Activated CD4-positive, alpha-beta T cell treated with anti-CD3 and anti-CD28 coated beads, Interleukin-2, amount 50 U/mL, for 1 hour (primary cell): ENCODE measurements at regions not wholly inside any gene's neighbourhood (a gene's known extent, or its start where the extent isn't known, plus 50 kb on each side); places are given as distances from the start of the nearest gene placed in this dataset.

Experiments used
- DNase-seq: peaks from one replicate; pipeline ENCODE4 v3.0.0-alpha.2; 2020

DNA sequence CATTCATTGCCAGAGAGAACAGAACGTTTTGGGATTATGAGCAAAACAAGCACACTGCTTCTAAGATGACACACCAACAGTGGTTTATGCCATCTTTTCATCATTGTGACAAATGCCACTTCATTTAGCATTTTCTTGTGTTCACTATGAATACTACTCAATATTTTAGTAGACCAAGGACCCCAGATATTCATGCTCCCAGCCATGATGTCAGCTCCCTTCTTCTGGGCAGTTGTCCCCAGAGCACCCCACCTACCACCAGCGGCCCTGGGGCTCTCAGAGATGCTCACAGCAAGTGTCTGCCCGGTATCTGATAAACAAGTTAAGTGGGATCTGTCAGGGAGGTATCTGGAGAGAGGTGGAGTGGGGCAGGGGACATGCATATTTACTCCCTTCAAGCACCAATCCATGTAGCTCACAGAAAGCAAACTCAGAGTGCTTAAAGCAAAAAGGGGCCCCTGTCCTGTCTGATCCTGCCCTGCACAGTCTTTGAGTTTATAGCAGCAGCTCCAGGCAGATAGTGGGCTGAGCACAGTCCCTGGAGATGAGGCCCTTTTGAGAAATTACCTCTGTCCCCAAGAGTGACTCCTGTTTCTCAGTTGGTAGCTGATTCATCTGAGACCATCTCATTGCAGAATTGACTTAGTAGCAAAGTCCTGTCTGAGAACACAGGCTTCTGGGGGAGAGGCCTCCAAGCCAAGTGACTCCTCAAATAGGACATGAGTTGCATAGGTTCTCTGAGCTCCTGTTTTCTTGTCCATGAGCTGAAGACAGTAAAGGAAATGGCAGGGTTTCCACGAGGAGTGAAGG, 281.8 kb upstream of the KLF6 start:
- DNase-seq, result no peak

DNA sequence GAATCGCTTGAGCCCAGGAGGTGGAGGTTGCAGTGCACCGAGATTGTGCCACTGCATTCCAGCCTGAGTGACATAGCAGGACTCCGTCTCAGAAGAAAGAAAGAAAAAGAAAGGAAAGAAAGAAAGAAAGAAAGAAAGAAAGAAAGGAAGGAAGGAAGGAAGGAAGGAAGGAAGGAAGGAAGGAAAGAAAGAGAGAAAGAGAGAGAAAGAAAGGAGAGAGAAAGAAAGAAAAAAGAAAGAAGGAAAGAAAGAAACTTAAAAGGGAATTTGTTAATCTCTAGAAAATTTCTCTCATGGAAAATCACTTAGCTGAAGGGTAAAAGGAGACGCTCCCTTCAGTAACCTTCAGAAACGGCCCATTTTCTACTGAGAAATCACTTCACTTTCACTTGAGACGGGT, 279.5 kb upstream of the KLF6 start:
- DNase-seq, result no peak

DNA sequence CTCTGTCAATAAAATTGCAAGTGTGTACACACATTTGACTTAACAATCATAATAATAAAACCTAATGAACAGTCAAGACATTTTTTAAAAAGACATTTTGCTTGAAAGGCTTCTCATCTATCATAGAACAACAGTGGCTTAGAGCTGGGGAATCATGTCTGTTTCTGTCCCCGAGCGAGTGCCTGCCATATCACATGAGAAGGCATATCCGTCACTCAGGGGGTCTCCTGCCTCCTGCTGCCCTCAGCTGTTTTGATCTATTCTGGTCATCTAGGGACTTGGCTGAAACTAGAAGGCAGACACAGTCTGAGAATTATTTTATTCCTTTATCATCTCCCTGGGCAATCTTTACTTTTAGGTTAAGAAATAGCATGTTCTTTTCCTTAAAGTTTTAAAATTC, 278.7 kb upstream of the KLF6 start:
- no peak for DNase-seq

DNA sequence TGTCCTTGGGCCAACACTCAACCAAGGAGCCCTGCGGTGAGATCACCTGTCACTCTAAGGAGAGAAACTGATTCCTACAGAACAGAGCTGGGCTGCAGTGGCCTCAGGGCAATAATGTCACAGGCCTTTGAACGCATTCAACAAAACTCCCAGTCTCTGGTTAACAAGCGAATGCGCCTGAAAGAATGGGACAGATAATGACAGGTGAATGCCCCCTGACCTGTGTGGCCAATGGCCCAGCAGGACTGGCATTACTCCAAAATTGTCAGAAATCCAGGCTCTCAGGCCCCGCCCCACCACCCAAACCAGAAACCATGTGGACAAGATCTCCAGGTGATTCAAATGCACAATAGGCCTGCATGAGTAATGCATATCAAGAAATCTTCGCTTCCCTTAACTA, 277.7 kb upstream of the KLF6 start:
- DNase-seq, result no peak

DNA sequence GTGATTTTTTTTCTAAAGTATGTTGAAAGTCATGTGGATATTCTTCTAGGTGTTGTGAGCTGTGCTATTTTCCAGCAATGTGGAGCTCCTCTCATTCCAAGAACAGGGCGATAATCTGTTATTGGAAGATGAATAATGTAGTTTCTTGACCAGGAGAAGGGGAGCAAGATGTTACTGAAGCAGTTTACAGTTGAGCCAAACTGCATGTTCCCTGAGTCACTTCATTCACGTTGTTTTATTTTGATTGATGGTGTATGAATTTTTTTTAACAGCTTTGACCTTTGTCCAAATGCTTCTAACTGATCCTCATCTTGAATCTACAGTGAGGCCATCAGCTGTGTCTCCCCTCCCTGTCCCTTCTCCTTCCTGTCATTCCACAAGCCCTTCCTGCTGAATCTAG, 277.1 kb upstream of the KLF6 start:
- no peak for DNase-seq

DNA sequence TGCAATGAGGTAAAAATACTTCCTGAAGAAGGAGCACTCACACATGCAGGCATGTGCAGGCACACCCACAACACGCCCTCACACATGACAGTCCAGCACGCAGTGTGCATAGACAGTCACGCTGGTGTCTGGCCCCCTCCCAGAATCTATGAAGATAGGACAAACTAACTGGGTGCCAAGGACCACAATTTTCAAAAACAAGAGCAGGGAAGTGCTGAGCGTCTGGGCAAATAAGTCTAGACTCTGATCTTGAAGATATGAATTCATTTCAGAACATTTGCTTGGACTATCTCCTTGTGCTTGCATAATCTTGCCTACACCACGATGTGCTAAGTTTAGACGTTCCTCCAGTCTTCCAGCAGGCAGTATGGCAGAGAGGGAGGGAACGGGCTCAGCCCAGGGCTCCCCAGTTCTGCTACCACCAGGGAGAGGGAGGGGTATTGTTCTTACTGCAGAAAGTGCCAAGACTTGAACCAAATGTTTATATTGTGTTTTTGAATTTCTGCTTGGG, 276.5 kb upstream of the KLF6 start:
- no peak for DNase-seq

DNA sequence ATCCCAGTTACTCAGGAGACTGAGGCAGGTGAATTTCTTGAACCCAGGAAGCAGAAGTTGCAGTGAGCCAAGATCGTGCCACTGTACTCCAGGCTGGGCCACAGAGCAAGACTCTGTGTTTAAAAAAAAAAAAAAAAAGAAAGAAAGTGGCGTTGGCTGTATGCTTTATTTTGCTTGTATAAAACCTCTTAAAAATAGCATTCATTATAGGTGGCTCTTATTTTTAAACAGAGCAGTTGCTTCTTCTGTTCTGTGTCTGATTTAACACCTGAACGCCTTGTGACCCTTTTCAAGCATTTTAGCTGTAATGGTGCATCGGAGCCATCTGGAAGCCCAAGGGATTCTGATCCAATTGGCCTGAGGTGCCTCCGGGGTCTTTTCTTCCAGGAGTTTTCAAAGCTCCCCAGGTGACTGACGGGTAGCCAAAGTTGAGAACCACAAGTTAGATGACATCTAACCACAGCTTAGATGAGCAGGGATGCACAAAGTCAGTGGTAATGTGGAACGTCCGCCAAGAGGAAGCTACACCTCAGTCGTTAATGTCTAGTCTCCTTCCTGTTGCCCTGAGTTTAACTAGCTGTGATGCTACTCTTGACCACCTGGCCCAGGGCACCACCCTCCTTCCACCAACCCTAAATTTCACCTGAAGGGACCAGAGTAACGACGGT, 274.6 kb upstream of the KLF6 start:
- no peak for DNase-seq

DNA sequence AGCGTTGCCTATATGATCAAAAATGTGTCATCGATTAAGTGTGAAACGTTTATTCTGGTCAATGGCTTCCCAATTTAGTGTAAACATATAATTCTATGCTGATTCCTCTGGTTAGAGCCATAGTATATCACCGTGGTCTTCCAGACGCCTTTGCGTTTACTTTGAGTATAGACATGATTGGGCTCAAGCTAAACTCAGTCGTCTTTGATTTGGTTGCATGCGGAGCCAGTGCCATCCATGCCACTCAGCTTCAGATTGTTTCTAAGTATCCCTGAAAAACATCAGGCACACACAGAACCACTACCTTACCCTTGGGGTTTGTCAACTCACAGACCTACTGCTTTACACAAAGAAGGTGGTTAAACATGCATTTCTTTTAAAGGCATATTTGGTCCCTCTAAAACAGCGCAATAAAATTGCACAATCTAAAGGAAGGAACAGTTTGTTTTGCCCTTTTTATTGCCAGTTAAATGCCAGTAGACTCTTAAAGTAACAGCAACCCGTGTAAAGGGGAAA, 273.6 kb upstream of the KLF6 start:
- no peak for DNase-seq

DNA sequence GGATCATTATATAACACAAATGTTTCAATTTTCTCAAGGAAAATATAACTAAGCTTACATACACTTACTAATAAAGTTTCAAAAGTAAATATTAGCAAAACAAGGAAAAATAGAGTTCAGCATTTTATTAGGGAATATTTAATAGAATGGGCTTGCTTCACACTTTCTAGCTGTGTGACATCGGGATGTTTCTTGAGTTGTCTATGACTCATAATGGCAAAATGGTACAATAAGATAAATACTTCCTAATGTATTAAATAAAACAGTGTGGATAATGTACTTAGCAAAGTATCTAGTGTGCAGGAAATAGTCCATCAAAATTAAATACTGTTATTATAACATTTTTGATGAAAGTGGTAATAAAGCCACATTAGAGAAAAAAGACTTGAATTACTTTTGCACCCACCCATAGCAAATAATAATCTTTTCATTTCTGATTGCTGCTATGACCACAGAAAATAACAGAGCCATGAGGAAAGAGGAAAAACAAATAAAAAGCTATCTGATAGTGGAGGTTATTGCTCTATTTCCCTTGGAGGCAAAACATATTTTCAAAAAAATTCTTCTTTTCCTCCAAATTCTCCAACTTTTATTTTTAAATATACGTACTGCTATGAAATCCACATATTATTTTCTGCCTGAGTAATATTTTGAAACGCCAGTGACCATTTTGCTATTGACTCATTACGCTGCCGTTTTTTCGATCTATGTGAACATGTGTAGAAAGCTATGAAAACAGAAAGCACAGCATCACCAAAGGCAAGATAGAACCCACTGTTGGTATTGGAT, 272.9 kb upstream of the KLF6 start:
- DNase-seq, result no peak

DNA sequence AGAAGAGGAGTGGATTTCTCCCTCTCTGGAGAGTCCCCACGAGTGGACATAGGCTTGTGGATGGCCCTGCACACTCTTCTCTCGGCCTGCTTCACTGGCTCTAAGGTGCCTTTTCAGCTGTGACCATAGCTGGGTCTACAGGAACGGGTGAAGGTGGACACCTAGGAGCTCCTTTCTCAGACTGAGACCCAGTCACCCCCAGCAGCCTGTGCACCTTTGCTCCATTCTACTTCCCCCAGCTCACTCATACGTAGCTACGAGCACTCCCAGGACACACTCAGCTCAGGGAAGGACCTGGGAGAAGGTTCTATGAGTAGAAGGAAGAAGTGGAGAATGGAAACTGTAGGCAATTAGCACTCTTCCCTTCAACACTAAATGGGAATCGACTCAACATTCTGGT, 272.0 kb upstream of the KLF6 start:
- no peak for DNase-seq

DNA sequence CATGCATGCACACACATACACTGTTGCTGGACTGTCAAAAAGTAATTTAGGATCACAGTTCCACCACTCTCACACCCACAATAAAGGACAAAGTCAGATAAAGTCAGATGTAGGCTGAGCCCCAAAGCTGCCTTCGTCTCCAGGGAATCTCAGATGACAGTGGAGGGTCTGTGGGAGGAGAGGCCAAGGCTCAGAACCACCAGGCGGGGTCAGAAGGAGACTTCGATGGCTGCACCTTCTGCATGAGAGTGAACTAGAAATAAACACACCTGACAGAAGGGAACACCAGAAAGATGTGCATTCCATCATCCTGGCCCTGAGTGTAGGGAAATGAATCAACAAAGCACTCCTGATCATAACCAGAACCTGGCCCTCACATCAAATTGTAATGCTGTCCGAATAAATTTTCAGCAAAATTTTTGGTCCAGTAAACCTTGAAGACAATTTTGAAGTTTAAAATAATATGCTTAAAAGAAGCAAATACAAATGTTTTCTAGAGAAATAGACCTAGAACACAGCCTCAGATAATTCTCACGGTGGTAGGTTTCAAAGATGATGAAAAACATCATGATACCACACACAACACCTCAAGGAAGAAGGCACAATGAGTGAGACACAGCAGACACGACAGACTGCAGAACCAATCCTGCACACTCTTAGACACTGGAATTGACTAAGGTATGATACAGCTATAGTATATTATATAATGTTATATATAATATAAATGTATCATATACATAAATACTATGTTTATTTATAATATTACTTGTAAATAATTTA, 269.8 kb upstream of the KLF6 start:
- no peak for DNase-seq

DNA sequence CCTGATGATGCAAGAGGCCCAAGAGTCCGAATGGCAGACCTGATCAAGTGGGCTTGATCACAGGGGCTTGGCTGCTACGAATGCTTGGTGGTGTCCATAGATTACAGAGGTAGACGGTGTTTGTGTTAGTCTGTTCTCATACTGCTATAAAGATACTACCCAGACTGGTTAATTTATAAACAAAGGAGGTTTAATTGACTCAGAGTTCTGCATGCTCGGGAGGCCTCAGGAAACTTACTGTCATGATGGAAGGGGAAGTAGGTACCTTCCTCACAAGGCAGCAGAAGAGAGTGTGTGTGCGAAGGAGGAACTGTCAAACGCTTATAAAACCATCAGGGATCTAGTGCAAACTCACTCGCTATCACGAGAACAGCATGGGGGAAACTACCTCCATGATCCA, 268.9 kb upstream of the KLF6 start:
- no peak for DNase-seq

DNA sequence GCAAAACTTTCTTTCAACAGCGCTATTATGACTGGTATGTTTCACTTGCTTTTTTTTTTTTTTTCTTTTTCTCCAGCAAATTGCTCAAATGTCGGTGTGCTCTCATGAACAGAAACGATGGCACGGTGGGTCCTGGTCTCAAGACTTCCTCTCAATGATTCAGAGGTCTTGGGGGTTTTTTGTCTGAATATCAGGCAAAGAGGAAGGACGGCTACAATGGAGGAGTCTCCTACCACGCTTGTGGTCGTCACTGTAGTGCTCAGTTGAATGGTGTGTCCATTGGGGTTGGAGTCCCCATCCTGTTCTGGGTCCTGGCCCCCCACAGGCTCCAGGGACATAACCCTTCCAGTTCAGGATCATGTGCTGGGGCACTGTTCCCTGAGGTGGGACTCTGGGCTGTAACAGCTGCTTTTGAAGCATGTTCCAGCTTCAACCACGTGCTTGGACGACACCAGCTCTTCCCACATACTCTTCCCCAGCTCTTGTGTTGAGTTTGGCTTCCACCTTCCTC, 266.7 kb upstream of the KLF6 start:
- DNase-seq, result no peak

DNA sequence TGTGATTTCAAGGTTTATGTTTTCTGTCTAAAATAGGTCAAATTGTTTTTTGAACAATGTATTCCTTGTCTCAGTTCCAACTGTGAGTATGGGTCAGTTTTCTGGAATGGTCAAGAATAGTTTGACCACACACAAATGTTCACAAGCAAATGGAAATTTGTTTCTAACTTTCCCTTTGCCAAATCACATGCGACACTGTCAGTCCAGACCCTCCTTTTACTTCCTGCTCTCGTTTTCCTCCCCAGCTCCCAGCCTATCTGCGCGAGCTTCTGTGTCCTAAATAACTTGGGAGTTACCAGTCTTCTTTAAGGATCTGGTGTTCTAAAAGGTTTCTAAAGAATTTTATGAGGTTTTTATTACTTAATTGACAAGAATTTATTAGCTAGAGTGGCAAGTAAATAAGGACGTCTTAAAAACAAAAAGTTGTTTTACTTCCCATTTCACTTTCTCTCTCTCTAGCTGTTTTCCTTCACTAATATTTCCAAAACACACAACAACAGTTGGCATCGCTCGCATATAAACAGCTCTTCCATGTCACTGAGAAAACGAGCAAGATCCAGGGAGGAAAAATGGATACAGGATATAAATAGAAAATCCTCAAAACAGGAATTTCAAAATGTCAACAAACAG, 266.1 kb upstream of the KLF6 start:
- no peak for DNase-seq

DNA sequence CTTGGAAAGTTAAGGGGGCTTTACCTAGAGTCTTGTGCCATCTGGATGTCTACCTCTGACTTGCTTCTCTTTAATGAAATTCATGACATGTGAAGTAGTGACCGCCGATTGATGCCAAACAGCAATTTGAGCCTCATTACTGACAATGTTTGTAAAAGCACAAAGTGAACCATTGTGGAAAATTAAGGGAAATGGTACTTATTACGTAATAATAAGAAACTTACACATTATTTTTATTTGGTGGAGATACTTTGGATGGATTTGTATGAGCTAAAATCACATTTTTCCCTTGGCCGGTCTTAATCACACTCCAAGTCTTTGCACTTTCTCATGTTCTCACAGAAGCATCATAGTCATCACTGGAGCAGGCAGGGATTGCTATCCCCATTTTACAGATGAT, 265.1 kb upstream of the KLF6 start:
- DNase-seq, result no peak

DNA sequence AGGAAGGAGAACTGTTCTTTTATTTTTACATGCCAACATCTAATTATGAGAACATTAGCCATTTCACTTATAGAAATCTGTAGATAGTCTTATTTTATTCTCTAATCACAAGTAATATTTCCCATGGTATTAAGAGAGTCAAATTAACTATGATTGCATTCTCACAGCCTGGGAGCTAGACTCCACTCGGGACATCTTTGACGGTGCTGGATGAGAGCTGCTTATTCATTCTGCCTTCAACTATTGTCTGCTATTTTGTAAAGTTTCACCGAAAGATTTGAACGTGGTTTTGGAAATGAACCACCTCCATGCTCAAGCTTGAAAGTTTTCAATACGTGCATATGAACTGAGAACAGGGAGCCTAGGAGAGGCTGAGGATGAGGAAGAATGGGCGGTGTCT, 264.3 kb upstream of the KLF6 start:
- no peak for DNase-seq

DNA sequence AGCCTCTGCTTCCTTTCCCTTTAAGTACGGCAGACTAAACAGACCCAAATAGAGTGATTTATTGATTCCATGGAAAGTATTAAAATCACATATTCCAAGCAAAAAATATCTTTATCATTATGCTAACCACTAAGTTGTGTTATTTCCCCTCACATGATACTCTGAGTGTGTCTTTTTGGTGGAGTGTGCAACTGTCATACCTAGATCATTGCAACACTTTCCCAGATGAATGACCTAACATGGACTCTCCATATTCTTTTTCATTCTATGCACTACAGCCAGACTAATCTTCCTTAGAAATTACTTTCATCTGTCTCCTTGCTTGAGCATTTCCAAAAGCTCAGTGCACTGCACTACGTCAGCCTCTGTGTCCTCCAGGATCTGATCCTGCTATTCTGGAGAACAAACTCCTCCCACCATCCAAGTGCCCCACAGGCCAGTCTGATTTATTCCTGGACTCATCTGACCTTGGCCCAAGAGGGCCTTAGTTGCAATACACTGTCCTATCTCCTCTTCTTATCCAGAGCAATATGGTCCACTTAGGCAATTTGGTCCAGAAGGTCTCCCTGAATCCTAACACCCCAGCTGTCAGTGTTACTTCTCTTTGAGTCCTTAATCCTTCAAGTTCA, 263.3 kb upstream of the KLF6 start:
- DNase-seq, result no peak

DNA sequence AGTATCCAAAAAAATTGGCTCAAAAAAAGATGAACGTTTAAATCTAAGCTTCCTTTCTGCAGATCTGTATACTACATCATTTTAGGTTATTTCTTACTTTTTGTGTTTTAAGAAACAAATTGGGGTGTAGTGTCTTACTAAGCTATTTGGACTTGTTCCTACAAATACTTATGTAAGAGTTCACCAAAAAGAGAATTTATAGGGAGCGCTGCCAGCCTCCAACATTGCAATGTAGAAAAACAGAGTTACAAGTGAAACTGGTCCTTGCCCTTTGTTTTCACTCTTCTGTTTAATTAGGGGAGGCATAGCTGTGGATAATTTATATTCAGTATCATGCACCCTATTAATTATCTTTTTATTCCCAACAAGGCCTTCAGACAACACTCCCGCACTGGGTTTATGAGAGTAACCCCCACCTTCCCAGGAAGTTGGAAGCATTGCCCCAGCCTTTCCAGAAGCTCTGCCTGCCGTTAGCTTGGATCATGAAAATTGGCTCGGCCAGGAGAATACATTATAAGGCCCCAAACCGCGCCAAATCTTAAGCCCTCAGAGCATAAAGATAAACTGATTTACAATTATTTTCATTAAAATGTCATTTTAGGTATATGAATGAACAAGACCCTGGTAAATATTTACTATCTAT, 261.8 kb upstream of the KLF6 start:
- DNase-seq, result no peak

DNA sequence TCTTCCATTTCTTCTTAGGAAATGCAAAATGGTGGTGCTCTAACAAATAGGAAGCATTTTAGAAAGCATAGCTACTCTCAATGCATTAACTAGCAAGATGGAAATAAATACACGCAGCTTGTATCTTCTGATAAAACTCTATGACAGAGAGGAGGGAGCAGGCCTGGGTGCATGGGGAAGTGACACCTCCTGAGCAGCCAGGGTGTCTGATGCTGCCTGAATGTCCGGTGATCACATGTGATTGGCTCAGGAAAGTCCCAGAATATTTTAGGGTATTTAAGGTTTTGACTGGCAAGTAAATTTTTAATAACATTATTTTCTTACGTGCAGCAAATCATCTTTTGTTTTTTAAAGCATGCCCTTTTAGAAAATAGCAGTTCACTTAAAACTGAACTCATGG, 261.0 kb upstream of the KLF6 start:
- DNase-seq, result no peak

DNA sequence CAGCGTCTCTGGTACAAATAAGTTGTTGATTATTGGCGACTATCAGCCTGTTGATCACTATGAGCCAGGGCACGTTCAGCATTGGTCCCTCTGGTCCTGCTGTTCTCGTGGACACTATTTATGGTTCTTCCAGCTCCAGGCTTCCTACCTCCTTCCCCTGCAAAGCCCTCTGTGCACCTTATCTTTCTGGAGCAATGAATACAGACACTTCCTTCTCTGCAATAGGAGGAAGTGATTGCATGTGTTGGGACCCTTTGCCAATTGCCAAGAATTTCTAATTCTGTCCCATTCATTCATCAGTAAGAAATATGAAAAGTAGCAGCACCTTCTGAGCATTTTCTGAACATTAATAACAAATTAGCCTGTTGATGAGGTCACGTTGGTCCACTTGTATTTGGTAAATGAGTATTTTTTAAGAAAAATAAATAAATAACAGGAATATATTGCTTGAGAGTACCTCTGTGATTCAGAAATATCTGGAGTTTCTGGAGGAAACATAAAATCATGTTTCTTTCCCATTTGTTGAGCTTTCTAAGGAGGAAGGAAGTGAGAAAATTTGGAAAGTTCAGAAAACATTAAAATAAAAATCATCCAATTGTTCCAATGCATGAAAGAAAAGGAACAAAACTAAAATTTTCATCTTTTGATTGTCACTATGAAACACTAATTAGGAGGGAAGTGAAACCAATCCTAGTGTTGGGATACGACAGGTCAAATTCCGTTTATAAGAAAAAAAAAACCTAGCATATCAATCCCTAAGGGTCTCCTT, 259.1 kb upstream of the KLF6 start:
- no peak for DNase-seq
